ENCODE measurements at regions not wholly inside any gene's neighbourhood (a gene's known extent, or its start where the extent isn't known, plus 50 kb on each side); places are given as distances from the start of the nearest gene placed in this dataset.

GRCh38 chr18:51957001-51957400, 383.0 kb upstream of the DCC start:
- no peak for DNase-seq
- Histone ChIP-seq H3K9ac (ENCODE audit: extremely low read depth, low read length, poor library complexity, severe bottlenecking) (no peak overlapping the region), H3K4me1 (ENCODE audit: control insufficient read depth, insufficient read depth, low read length) (no peaks in the 10 kb centered on the region), H3K36me3 (ENCODE audit: control insufficient read depth, insufficient read depth, low read length) (no peaks in the 10 kb centered on the region), H3K9me3 (ENCODE audit: control insufficient read depth, low read length) (peaks cover 3% of the 10 kb centered on the region), H3K27ac (ENCODE audit: low read depth, low read length) (no peak overlapping the region), H3K27me3 (ENCODE audit: control insufficient read depth, insufficient read depth, low read length, poor library complexity, severe bottlenecking) (peaks cover 11% of the 10 kb centered on the region), H3K4me3 (ENCODE audit: low read length) (no peak overlapping the region)
- Mint-ChIP-seq H3K36me3 (ENCODE audit: low read depth) (no peaks in the 10 kb centered on the region), H3K4me3 (no peak overlapping the region), H3K27me3 (ENCODE audit: insufficient read depth) (no peaks in the 10 kb centered on the region), H3K27ac (no peak overlapping the region), H3K9me3 (no peaks in the 10 kb centered on the region), H3K4me1 (no peaks in the 10 kb centered on the region)
- WGBS, 2 experiments (ENCODE audit: insufficient coverage in 1 of 2, insufficient read length in 1 of 2) = 75 to 93% methylated on average over 3 to 4 of the region's 4 CpGs
- peak; percentile 65 for TF ChIP-seq CTCF (conservative IDR thresholded peaks at IDR 0.05)

DNA sequence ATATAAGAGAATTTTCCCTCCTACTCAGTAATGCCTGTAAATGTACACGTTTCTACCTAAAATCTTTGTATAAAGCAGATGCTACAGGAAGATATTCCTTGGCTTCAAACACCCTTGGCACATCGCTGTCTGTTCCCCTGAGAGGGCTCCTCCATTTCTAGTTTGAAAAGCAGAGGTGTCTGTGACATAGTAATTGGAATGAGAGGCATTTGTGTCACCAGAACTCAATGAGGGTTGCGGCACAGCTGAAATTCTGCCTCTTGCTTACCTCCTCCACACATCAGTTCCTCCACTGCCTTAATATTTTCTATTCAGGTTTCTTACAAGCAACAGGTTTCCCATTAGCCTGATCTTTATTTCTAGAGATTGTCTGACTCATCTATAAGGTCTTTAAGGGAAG, 359.9 kb upstream of the DCC start:
- H3K27ac ChIP-seq (ENCODE audit: low read depth, low read length) = no peak overlapping the region
- H3K36me3 ChIP-seq (ENCODE audit: control insufficient read depth, insufficient read depth, low read length) = no peaks in the 10 kb centered on the region
- no peak for DNase-seq
- peaks cover 11% of the 10 kb centered on the region for H3K27me3 Mint-ChIP-seq (ENCODE audit: insufficient read depth)
- no peak overlapping the region for H3K27ac Mint-ChIP-seq
- no peak overlapping the region for H3K9ac ChIP-seq (ENCODE audit: extremely low read depth, low read length, poor library complexity, severe bottlenecking)
- H3K36me3 Mint-ChIP-seq (ENCODE audit: low read depth) = no peaks in the 10 kb centered on the region
- no peak overlapping the region for H3K4me3 Mint-ChIP-seq
- H3K27me3 ChIP-seq (ENCODE audit: control insufficient read depth, insufficient read depth, low read length, poor library complexity, severe bottlenecking) = peaks cover 7% of the 10 kb centered on the region
- peaks cover 3% of the 10 kb centered on the region for H3K9me3 Mint-ChIP-seq
- H3K4me1 Mint-ChIP-seq = peaks cover 7% of the 10 kb centered on the region
- WGBS, 2 experiments (ENCODE audit: insufficient coverage in 1 of 2, insufficient read length in 1 of 2) = 71 to 87% methylated on average over 1 to 3 of the region's 3 CpGs
- TF ChIP-seq CTCF (conservative IDR thresholded peaks at IDR 0.05) = no peak
- no peaks in the 10 kb centered on the region for H3K9me3 ChIP-seq (ENCODE audit: control insufficient read depth, low read length)
- H3K4me1 ChIP-seq (ENCODE audit: control insufficient read depth, insufficient read depth, low read length) = no peaks in the 10 kb centered on the region
- H3K4me3 ChIP-seq (ENCODE audit: low read length) = no peak overlapping the region

DNA sequence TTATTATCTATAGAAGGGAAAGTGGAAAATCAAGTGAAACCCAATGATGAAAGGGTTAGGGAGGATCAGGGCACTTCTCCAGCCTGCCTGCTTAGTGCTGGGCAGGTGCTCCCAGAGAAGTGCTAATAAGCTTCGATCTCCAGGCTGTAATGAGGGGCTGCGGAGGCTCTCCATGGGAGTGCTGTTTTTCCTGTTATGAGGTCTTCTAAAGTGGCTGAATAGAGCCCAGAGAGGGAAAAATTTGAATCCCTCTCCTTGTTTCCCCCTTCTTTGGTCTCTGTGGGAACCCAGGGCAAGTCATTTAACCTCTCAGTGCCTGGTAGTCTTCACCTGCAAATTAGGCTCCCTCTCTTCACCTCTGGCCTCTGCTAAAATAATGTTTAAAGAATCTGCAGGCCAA, 351.7 kb upstream of the DCC start:
- H3K27me3 ChIP-seq (ENCODE audit: control insufficient read depth, insufficient read depth, low read length, poor library complexity, severe bottlenecking) = no peaks in the 10 kb centered on the region
- Mint-ChIP-seq H3K9me3 (peaks cover 3% of the 10 kb centered on the region), H3K27me3 (ENCODE audit: insufficient read depth) (peaks cover 10% of the 10 kb centered on the region), H3K4me1 (peaks cover 7% of the 10 kb centered on the region), H3K4me3 (no peak overlapping the region), H3K36me3 (ENCODE audit: low read depth) (no peaks in the 10 kb centered on the region), H3K27ac (no peak overlapping the region)
- no peak overlapping the region for H3K9ac ChIP-seq (ENCODE audit: extremely low read depth, low read length, poor library complexity, severe bottlenecking)
- no peak for DNase-seq
- H3K9me3 ChIP-seq (ENCODE audit: control insufficient read depth, low read length) = no peaks in the 10 kb centered on the region
- H3K36me3 ChIP-seq (ENCODE audit: control insufficient read depth, insufficient read depth, low read length) = no peaks in the 10 kb centered on the region
- no peak overlapping the region for H3K4me3 ChIP-seq (ENCODE audit: low read length)
- 51% methylated on average over 2 of the region's 2 CpGs; no CpG with 5 or more reads in 1 of the 2 experiments for WGBS, 2 experiments (ENCODE audit: insufficient coverage in 1 of 2, insufficient read length in 1 of 2)
- no peaks in the 10 kb centered on the region for H3K4me1 ChIP-seq (ENCODE audit: control insufficient read depth, insufficient read depth, low read length)
- TF ChIP-seq CTCF (conservative IDR thresholded peaks at IDR 0.05) = no peak
- H3K27ac ChIP-seq (ENCODE audit: low read depth, low read length) = no peak overlapping the region
